HCT116 (cell line): ENCODE measurements at regions not wholly inside any gene's neighbourhood (a gene's known extent, or its start where the extent isn't known, plus 50 kb on each side); places are given as distances from the start of the nearest gene placed in this dataset.

ENCODE experiments used
- ATAC-seq: fragments of 200-7000 bp; cut with Tn5 transposase; 2 replicates; pipeline ENCODE4 v1.9.1; 2020; ENCODE audit warnings: mild to moderate bottlenecking, moderate library complexity
- BruUV-seq: library from RNA; stranded (reverse); fragments of 400-500 nt; replicated peaks from 2 replicates; lab custom pipeline; 2021; lab: Mats Ljungman, UMichigan
- CTCF ChIA-PET: fragments of 300-600 bp; sonication (Branson Sonifier 250); formaldehyde crosslinking; loops from one replicate; lab custom pipeline; 2021; ENCODE audit warnings: antibody characterized with exemption; lab: Charles Lee
- POLR2A ChIA-PET: fragments of 300-600, 350-600 bp; sonication (Branson Sonifier 250); formaldehyde crosslinking; loops from one replicate; lab custom pipeline; 2021; ENCODE audit warnings: antibody characterized with exemption; lab: Charles Lee
- RAD21 ChIA-PET, 2 experiments: fragments of 300-600 bp; sonication (Branson Sonifier 250); formaldehyde crosslinking; loops; one replicate each; lab custom pipeline; 2023; ENCODE audit warnings: low total read pairs in 2 of 2; ENCODE audit not compliant: uncharacterized antibody in 2 of 2, unreplicated experiment in 2 of 2, low non-redundant PET in 1 of 2; lab: Charles Lee
- DNase-seq: peaks from one replicate; pipeline ENCODE4 v3.0.0-alpha.2; 2010; ENCODE audit warnings: low read depth, low spot score
- H2AFZ ChIP-seq: fragments of 200-600 bp; shearing (Covaris generic), sonication (generic); 2 replicates; pipeline ENCODE4 v1.6.1; 2017; ENCODE audit warnings: low read depth, mixed run types, mixed read lengths, antibody characterized with exemption, low read length; ENCODE audit not compliant: poor library complexity, severe bottlenecking
- H3K27ac ChIP-seq: 2 replicates; pipeline ENCODE4 v1.5.1; 2012; ENCODE audit warnings: low read depth, low read length
- H3K27me3 ChIP-seq: fragments of 200-600 bp; sonication (generic); 2 replicates; pipeline ENCODE4 v1.6.1; 2016; ENCODE audit warnings: mixed run types, low read length, mixed read lengths; ENCODE audit not compliant: insufficient read depth
- H3K36me3 ChIP-seq, 2 experiments: fragments of 200-500 bp in 1 of 2; fragments of 200-600 bp in 1 of 2; sonication (Bioruptor generic) in 1 of 2; sonication (generic) in 1 of 2; 2 replicates each; pipeline versions ENCODE4 v1.5.1 to v1.6.1; 2014 to 2016; ENCODE audit warnings: low read length in 2 of 2, inconsistent platforms in 1 of 2, mixed read lengths in 1 of 2, mixed run types in 1 of 2; ENCODE audit not compliant: insufficient read depth in 2 of 2, control insufficient read depth in 1 of 2
- H3K4me1 ChIP-seq, 2 experiments: fragments of 200-600 bp in 1 of 2; sonication (generic) in 1 of 2; 2 replicates each; pipeline versions ENCODE4 v1.5.1 to v1.6.1; 2012 to 2017; ENCODE audit warnings: low read length in 2 of 2, inconsistent platforms in 1 of 2, mild to moderate bottlenecking in 1 of 2, mixed read lengths in 1 of 2, mixed run types in 1 of 2, moderate library complexity in 1 of 2; ENCODE audit not compliant: insufficient read depth in 2 of 2, control insufficient read depth in 1 of 2
- H3K4me2 ChIP-seq: fragments of 200-600 bp; sonication (generic); 2 replicates; pipeline ENCODE4 v1.6.1; 2017; ENCODE audit warnings: mixed run types, low read length, mixed read lengths
- H3K4me3 ChIP-seq, 2 experiments: fragments of 200-600 bp in 1 of 2; sonication (generic) in 1 of 2; replicated peaks in 1 of 2; 2 replicates each; pipeline ENCODE4 v1.5.1; 2011 to 2016; ENCODE audit warnings: low read length in 2 of 2, control low read depth in 1 of 2, low read depth in 1 of 2, mild to moderate bottlenecking in 1 of 2, mixed read lengths in 1 of 2, mixed run types in 1 of 2
- H3K79me2 ChIP-seq: fragments of 200-600 bp; sonication (generic); 2 replicates; pipeline ENCODE4 v1.6.1; 2017; ENCODE audit warnings: mild to moderate bottlenecking, mixed run types, low read length, moderate library complexity, mixed read lengths; ENCODE audit not compliant: insufficient read depth
- H3K9ac ChIP-seq: fragments of 200-600 bp; sonication (generic); 2 replicates; pipeline ENCODE4 v1.6.1; 2016; ENCODE audit warnings: low read length, mixed read lengths
- H3K9me2 ChIP-seq: fragments of 200-600 bp; sonication (generic), shearing (Covaris generic); 2 replicates; pipeline ENCODE4 v1.6.1; 2017; ENCODE audit warnings: mixed run types, mild to moderate bottlenecking, moderate library complexity; ENCODE audit not compliant: insufficient read depth
- H3K9me3 ChIP-seq, 2 experiments: fragments of 200-500 bp in 1 of 2; fragments of 200-600 bp in 1 of 2; sonication (Bioruptor generic) in 1 of 2; sonication (generic) in 1 of 2; 2 replicates each; pipeline ENCODE4 v1.6.1; 2014 to 2017; ENCODE audit warnings: low read length in 2 of 2, mixed read lengths in 2 of 2, inconsistent platforms in 1 of 2, low read depth in 1 of 2, mild to moderate bottlenecking in 1 of 2, mixed run types in 1 of 2, moderate library complexity in 1 of 2; ENCODE audit not compliant: control insufficient read depth in 1 of 2, insufficient read depth in 1 of 2
- H4K20me1 ChIP-seq: fragments of 200-600 bp; sonication (generic), shearing (Covaris generic); 2 replicates; pipeline ENCODE4 v1.6.1; 2017; ENCODE audit warnings: mixed run types, mild to moderate bottlenecking, moderate library complexity; ENCODE audit not compliant: insufficient read depth
- CBX3 ChIP-seq: IDR thresholded peaks from 2 replicates; pipeline ENCODE4 v1.6.1; 2012; ENCODE audit warnings: low read depth
- CEBPB ChIP-seq: IDR thresholded peaks from 2 replicates; pipeline ENCODE4 v1.6.1; 2012; ENCODE audit warnings: low read depth
- CTCF ChIP-seq, 3 experiments: fragments of 200-600 bp in 1 of 3; sonication (generic) in 1 of 3; IDR thresholded peaks in 2 of 3; conservative IDR thresholded peaks in 1 of 3; 2 replicates each; pipeline ENCODE4 v1.5.1; 2012 to 2017; ENCODE audit warnings: low read depth in 2 of 3, low read length in 2 of 3, antibody characterized with exemption in 1 of 3, borderline replicate concordance in 1 of 3, control low read depth in 1 of 3, mild to moderate bottlenecking in 1 of 3, mixed read lengths in 1 of 3, mixed run types in 1 of 3, moderate library complexity in 1 of 3; ENCODE audit not compliant: insufficient read depth in 1 of 3
- EGR1 ChIP-seq: IDR thresholded peaks from 2 replicates; pipeline ENCODE4 v1.6.1; 2012; ENCODE audit warnings: low read depth
- ELF1 ChIP-seq: IDR thresholded peaks from 2 replicates; pipeline ENCODE4 v1.6.1; 2012; ENCODE audit warnings: low read depth, borderline replicate concordance
- EZH2 ChIP-seq: fragments of 200-600 bp; sonication (generic); IDR thresholded peaks from 2 replicates; pipeline ENCODE4 v1.6.1; 2017; ENCODE audit warnings: antibody characterized with exemption, mixed run types
- EZH2phosphoT487 ChIP-seq: fragments of 200-600 bp; IDR thresholded peaks from 2 replicates; pipeline ENCODE4 v1.6.1; 2018; ENCODE audit warnings: antibody characterized with exemption, borderline replicate concordance
- FOSL1 ChIP-seq: IDR thresholded peaks from 2 replicates; pipeline ENCODE4 v1.6.1; 2012; ENCODE audit warnings: low read depth
- POLR2A ChIP-seq: IDR thresholded peaks from 2 replicates; pipeline ENCODE4 v1.7.0; 2011; ENCODE audit warnings: borderline replicate concordance; ENCODE audit not compliant: insufficient read depth, insufficient read length; ENCODE audit errors: extremely low read depth
- RAD21 ChIP-seq: IDR thresholded peaks from 2 replicates; pipeline ENCODE4 v1.6.1; 2012; ENCODE audit warnings: low read depth, mild to moderate bottlenecking
- SP1 ChIP-seq: IDR thresholded peaks from 2 replicates; pipeline ENCODE4 v1.6.1; 2012; ENCODE audit warnings: low read depth
- SRF ChIP-seq: IDR thresholded peaks from 2 replicates; pipeline ENCODE4 v1.6.1; 2012; ENCODE audit warnings: low read depth
- TCF7L2 ChIP-seq: IDR thresholded peaks from 2 replicates; pipeline ENCODE4 v1.7.0; 2011; ENCODE audit warnings: borderline replicate concordance, inconsistent platforms; ENCODE audit not compliant: insufficient read depth, insufficient read length; ENCODE audit errors: extremely low read depth
- YY1 ChIP-seq: IDR thresholded peaks from 2 replicates; pipeline ENCODE4 v1.6.1; 2011; ENCODE audit warnings: low read length, low read depth, moderate library complexity, mild to moderate bottlenecking; ENCODE audit not compliant: insufficient replicate concordance; ENCODE audit errors: extremely low read depth
- ZBTB33 ChIP-seq: IDR thresholded peaks from 2 replicates; pipeline ENCODE4 v1.6.1; 2011; ENCODE audit warnings: mild to moderate bottlenecking, low read length, moderate library complexity; ENCODE audit not compliant: insufficient replicate concordance; ENCODE audit errors: extremely low read depth
- ZFX ChIP-seq: fragments of 450-650 bp; IDR thresholded peaks from 2 replicates; pipeline ENCODE4 v1.6.1; 2017
- ZNF274 ChIP-seq: fragments of 200-500 bp; sonication (Bioruptor generic); IDR thresholded peaks from 2 replicates; pipeline ENCODE4 v1.6.1; 2014; ENCODE audit warnings: mild to moderate bottlenecking, low read depth, low read length, inconsistent platforms
- intact Hi-C: fragments of 100-400 bp; cut with micrococcal nuclease; formaldehyde crosslinking; loops from 2 replicates; pipeline ENCODE4 v1.10.0; 2022

- no peak overlapping the region for H2AFZ ChIP-seq
- intact Hi-C loops = no loop called here
- no peak overlapping the region for H3K9ac ChIP-seq
- no peaks in the 10 kb centered on the region for H3K79me2 ChIP-seq
- H3K4me1 ChIP-seq = peaks cover 0 to 4% of the 10 kb centered on the region in 2 experiments; a peak in 1 of 4 replicates
- H3K27ac ChIP-seq = no peak overlapping the region
- no peaks in the 10 kb centered on the region for H4K20me1 ChIP-seq
- DNase-seq (no peak), ATAC-seq (no peak)
- no peak overlapping the region for H3K4me2 ChIP-seq
- no peaks in the 10 kb centered on the region for H3K9me2 ChIP-seq
- no peaks in the 10 kb centered on the region for H3K36me3 ChIP-seq
- TF ChIP-seq ELF1 (no peak), YY1 (no peak), EGR1 (no peak), EZH2 (no peak)
- ChIA-PET POLR2A (no interaction called here), RAD21 (no interaction called here), CTCF (no interaction called here)
- no peaks in the 10 kb centered on the region for H3K9me3 ChIP-seq
- BruUV-seq = no TSS peak
- H3K4me3 ChIP-seq = no peak overlapping the region
- H3K27me3 ChIP-seq = no peaks in the 10 kb centered on the region
Measured at GRCh38 chr5:124932791-124933600, 186.6 kb upstream of the ZNF608 start.

- Histone ChIP-seq H3K36me3 (no peaks in the 10 kb centered on the region), H3K4me1 (no peaks in the 10 kb centered on the region), H3K27me3 (no peaks in the 10 kb centered on the region), H3K4me3 (no peak overlapping the region), H3K9ac (no peak overlapping the region), H3K27ac (no peak overlapping the region), H3K79me2 (no peaks in the 10 kb centered on the region), H3K4me2 (no peak overlapping the region), H3K9me2 (no peaks in the 10 kb centered on the region), H2AFZ (no peak overlapping the region), H3K9me3 (no peaks in the 10 kb centered on the region), H4K20me1 (no peaks in the 10 kb centered on the region)
- DNase-seq = no peak
- ChIA-PET POLR2A (no interaction called here), CTCF (no interaction called here), RAD21 (no interaction called here)
- no peak for ATAC-seq
- no TSS peak for BruUV-seq
- intact Hi-C loops = no loop called here
- TF ChIP-seq POLR2A (no peak), CTCF (IDR thresholded peaks at IDR 0.05 in 2 of 3, conservative IDR thresholded peaks at IDR 0.05 in 1 of 3; ENCODE audit: borderline replicate concordance in 1 of 3, insufficient read depth in 1 of 3, low read depth in 2 of 3, low read length in 2 of 3) (no peak), SP1 (no peak), FOSL1 (no peak), EGR1 (no peak), CBX3 (no peak), EZH2 (no peak), RAD21 (no peak), ZFX (no peak), ZBTB33 (no peak), TCF7L2 (no peak), ZNF274 (no peak), CEBPB (no peak), EZH2phosphoT487 (no peak), SRF (no peak)
Measured at GRCh38 chr5:124935065-124935464, 188.6 kb upstream of the ZNF608 start.
